HepG2 (cell line): ENCODE measurements at regions not wholly inside any gene's neighbourhood (a gene's known extent, or its start where the extent isn't known, plus 50 kb on each side); places are given as distances from the start of the nearest gene placed in this dataset.

Experiments
- EZH2 ChIP-seq: conservative IDR thresholded peaks from 2 replicates; pipeline ENCODE4 v1.6.1; 2012; ENCODE audit warnings: mild to moderate bottlenecking, low read depth, low read length, moderate library complexity
- GATAD1 ChIP-seq: IDR thresholded peaks from 2 replicates; pipeline ENCODE4 v1.6.1; 2016; ENCODE audit warnings: missing genetic modification reagents, missing compliant biosample characterization
- GLMP ChIP-seq: sonication (generic); formaldehyde crosslinking; IDR thresholded peaks from 2 replicates; pipeline ENCODE4 v1.9.0; 2021; ENCODE audit warnings: missing genetic modification reagents, mild to moderate bottlenecking, borderline replicate concordance
- ISX ChIP-seq: sonication (generic); formaldehyde crosslinking; conservative IDR thresholded peaks from 2 replicates; pipeline ENCODE4 v1.5.0; 2020; ENCODE audit warnings: missing genetic modification reagents
- KIAA2018 ChIP-seq: sonication (generic); formaldehyde crosslinking; IDR thresholded peaks from 2 replicates; pipeline ENCODE4 v1.5.0; 2020; ENCODE audit warnings: mild to moderate bottlenecking, missing genetic modification reagents, borderline replicate concordance
- MYPOP ChIP-seq: sonication (generic); formaldehyde crosslinking; IDR thresholded peaks from 2 replicates; pipeline ENCODE4 v1.8.1; 2023; ENCODE audit warnings: mild to moderate bottlenecking, moderate library complexity, missing genetic modification reagents
- POGZ ChIP-seq: sonication (generic); formaldehyde crosslinking; IDR thresholded peaks from 2 replicates; pipeline ENCODE4 v1.4.0; 2020; ENCODE audit warnings: mild to moderate bottlenecking, missing genetic modification reagents
- REL ChIP-seq: sonication (generic); formaldehyde crosslinking; conservative IDR thresholded peaks from 2 replicates; pipeline ENCODE4 v1.8.0; 2022; ENCODE audit warnings: mild to moderate bottlenecking, missing genetic modification reagents, moderate library complexity
- RELA ChIP-seq: sonication (generic); formaldehyde crosslinking; IDR thresholded peaks from 2 replicates; pipeline ENCODE4 v1.4.0; 2020; ENCODE audit warnings: missing genetic modification reagents
- RFXAP ChIP-seq: sonication (generic); formaldehyde crosslinking; IDR thresholded peaks from 2 replicates; pipeline ENCODE4 v1.4.0; 2020; ENCODE audit warnings: missing genetic modification reagents, borderline replicate concordance
- SSRP1 ChIP-seq: IDR thresholded peaks from 2 replicates; pipeline ENCODE4 v1.6.1; 2016; ENCODE audit warnings: control low read depth
- TARDBP ChIP-seq: sonication (generic); formaldehyde crosslinking; IDR thresholded peaks from 2 replicates; pipeline ENCODE4 v1.8.0; 2022; ENCODE audit warnings: mild to moderate bottlenecking, missing genetic modification reagents
- THAP7 ChIP-seq: sonication (generic); formaldehyde crosslinking; IDR thresholded peaks from 2 replicates; pipeline ENCODE4 v1.8.1; 2023; ENCODE audit warnings: mild to moderate bottlenecking, missing genetic modification reagents
- ZNF513 ChIP-seq: sonication (generic); formaldehyde crosslinking; conservative IDR thresholded peaks from 2 replicates; pipeline ENCODE4 v1.5.0; 2020; ENCODE audit warnings: missing genetic modification reagents
- ZNF674 ChIP-seq: sonication (generic); formaldehyde crosslinking; IDR thresholded peaks from 2 replicates; pipeline ENCODE4 v1.5.0; 2020; ENCODE audit warnings: low read depth, mild to moderate bottlenecking, missing genetic modification reagents
- ZNF749 ChIP-seq: sonication (generic); formaldehyde crosslinking; IDR thresholded peaks from 2 replicates; pipeline ENCODE4 v1.8.0; 2022; ENCODE audit warnings: mild to moderate bottlenecking, missing genetic modification reagents, moderate library complexity, borderline replicate concordance

- no peak for TF ChIP-seq KIAA2018 (CRISPR knock-in tag)
- TF ChIP-seq RELA (CRISPR knock-in tag), result no peak
- peak; percentile 26; the same call in 1 of the 2 replicates for TF ChIP-seq ZNF513 (CRISPR knock-in tag)
- no peak; the same call in 1 of the 2 replicates for TF ChIP-seq POGZ
- no peak for TF ChIP-seq REL (CRISPR knock-in tag)
- no peak for TF ChIP-seq ZNF674 (CRISPR knock-in tag)
- TF ChIP-seq GATAD1 (CRISPR knock-in tag), result no peak
- TF ChIP-seq GLMP (CRISPR knock-in tag), result no peak
- no peak for TF ChIP-seq ZNF749 (CRISPR knock-in tag)
- TF ChIP-seq THAP7 (CRISPR knock-in tag), result 0 out of 2 replicates have a peak, but pooled peaks have one; percentile 44
- TF ChIP-seq EZH2, result no peak
- no peak for TF ChIP-seq ISX (CRISPR knock-in tag)
- no peak; the same call in 1 of the 2 replicates for TF ChIP-seq RFXAP
- no peak for TF ChIP-seq TARDBP (CRISPR knock-in tag)
- TF ChIP-seq SSRP1, result no peak
- no peak for TF ChIP-seq MYPOP (CRISPR knock-in tag)
Observed at GRCh38 chr20:50400705-50401586, 109.2 kb upstream of the PTPN1 start (continued).
